ENCODE measurements at regions not wholly inside any gene's neighbourhood (a gene's known extent, or its start where the extent isn't known, plus 50 kb on each side); places are given as distances from the start of the nearest gene placed in this dataset.

DNA sequence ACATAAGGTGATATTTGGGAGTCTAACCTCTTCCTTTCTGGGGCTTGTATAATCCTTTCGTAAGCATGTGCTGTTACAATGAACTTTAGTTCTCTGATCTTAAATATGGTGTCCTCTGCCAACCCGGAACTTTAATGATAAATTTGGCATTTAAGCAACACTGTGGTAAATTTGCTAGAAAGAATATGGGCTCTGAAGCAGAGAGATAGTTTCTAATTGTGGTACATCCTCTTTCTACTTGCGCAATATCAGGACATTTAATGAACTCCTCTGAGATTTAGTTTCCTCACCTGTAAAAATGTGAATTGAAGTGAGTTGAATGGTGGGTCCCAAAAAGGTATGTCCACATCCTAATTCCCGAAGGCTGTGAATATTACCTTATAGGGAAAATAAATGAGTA is 364.7 kb downstream of the CAAP1 start:
- TF ChIP-seq YY1 (IDR thresholded peaks at IDR 0.05; ENCODE audit: low read depth) (no peak), RAD21 (IDR thresholded peaks at IDR 0.05; ENCODE audit: low read depth) (no peak), TEAD4 (IDR thresholded peaks at IDR 0.05) (no peak), TAF1 (IDR thresholded peaks at IDR 0.05; ENCODE audit: low read depth) (no peak), ZBTB7A (IDR thresholded peaks at IDR 0.05; ENCODE audit: low read depth) (no peak), CEBPB (IDR thresholded peaks at IDR 0.05) (no peak), EP300 (IDR thresholded peaks at IDR 0.05; ENCODE audit: borderline replicate concordance) (no peak), REST (IDR thresholded peaks at IDR 0.05; ENCODE audit: low read depth) (no peak), EGR1 (IDR thresholded peaks at IDR 0.05) (no peak), FOXM1 (IDR thresholded peaks at IDR 0.05; ENCODE audit: borderline replicate concordance, low read depth) (no peak), CREB1 (IDR thresholded peaks at IDR 0.05; ENCODE audit: low read depth) (no peak), TCF12 (IDR thresholded peaks at IDR 0.05; ENCODE audit: low read depth) (no peak)
- TF ChIP-seq, protein P1, sequence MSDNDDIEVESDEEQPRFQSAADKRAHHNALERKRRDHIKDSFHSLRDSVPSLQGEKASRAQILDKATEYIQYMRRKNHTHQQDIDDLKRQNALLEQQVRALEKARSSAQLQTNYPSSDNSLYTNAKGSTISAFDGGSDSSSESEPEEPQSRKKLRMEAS (IDR thresholded peaks at IDR 0.05), result no peak

All from Ishikawa (cell line).